ENCODE measurements at regions not wholly inside any gene's neighbourhood (a gene's known extent, or its start where the extent isn't known, plus 50 kb on each side); places are given as distances from the start of the nearest gene placed in this dataset.
"Not testable (repeated sequence)": the region's sequence is repeated elsewhere in the genome, so short reads cannot be mapped to it uniquely, and the experiment has no call there.

DNA sequence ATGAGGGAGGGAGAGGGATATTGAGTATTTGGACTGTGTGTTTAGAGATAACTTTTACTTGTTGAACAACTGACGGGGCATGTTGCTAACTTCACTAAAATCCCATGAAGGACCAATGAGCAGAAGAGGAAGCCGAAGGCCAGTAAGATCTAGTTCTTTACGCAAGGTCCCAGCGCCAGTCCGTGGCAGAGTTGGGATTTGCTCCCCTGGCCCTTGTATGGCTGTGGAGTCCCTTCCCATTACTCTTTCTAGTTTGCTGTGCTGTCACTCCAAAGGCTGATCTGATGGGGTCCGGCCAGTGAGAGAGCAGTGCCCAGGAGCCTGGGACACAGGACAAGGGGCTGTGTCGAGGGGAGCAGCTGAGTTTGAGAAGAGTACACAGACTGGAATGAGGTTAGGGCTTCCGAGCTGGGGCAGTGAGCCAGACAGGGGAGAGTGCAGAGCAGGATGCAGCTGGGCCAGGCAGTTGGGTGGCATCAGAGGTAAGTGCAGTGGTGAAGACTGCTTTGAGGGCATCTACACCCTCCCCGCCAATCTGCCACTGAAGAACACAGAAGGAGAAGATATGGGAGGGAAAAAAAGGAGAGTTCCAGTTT is 692.9 kb upstream of the HS6ST1 start:
- no peak for DNase-seq (ENCODE audit: low read depth)

- DNase-seq (ENCODE audit: low read depth): no peak
These were observed 695.8 kb upstream of the HS6ST1 start for GRCh38 chr2:129014432-129014831.

GRCh38 chr2:129015397-129016285 is 697.0 kb upstream of the HS6ST1 start:
- DNase-seq (ENCODE audit: low read depth): no peak

DNA sequence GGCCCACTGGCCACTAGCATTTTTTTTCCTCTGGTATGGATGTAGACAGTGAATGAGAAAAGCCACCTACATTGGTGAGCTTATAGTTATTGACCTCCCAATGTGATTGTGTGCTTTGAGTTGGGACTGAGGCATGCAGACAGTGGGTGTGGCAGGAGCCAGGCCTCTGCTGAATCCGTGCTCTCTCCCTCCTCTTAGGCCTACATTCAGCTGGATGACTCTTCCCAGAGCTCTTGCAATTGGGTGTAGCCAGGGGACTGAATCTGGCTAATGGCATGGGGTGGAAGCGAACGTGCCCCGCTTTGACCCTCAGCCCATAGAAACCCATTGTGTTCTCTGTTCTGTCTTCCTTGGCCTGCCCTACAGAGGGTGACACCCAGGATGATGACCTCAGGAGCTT is 698.3 kb upstream of the HS6ST1 start:
- DNase-seq (ENCODE audit: low read depth): no peak

GRCh38 chr2:129024796-129025195 is 706.1 kb upstream of the HS6ST1 start:
- DNase-seq (ENCODE audit: low read depth): no peak

DNA sequence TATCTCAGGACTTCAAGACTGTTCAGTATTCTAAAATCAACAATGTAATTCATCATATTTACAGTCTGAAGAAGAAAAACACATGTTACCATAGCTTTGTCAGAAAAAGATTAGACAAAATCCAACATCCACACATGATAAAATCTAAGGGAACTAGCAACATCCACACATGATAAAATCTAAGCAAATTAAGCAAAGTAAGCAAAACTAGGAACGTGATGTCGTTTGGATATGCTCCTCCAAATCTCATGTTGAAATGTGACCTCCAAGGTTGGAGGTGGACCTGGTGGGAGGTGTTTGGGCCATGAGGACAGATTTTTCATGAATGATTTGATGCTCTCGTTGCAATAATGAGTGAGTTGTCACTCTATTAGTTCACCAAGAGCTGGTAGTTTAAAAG is 717.3 kb upstream of the HS6ST1 start:
- no peak for DNase-seq (ENCODE audit: low read depth)

- DNase-seq (ENCODE audit: low read depth): not testable (repeated sequence)
These were observed 725.0 kb upstream of the HS6ST1 start for GRCh38 chr2:129043677-129044076.

DNA sequence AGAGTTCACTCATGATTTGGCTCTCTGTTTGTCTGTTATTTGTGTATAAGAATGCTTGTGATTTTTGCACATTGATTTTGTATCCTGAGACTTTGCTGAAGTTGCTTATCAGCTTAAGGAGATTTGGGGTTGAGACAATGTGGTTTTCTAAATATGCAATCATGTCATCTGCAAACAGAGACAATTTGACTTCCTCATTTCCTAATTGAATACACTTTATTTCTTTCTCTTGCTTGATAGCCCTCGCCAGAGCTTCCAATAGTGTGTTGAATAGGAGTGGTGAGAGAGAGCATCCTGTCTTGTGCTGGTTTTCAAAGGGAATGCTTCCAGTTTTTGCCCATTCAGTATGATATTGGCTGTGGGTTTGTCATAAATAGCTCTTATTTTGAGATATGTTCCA is 727.8 kb upstream of the HS6ST1 start:
- DNase-seq (ENCODE audit: low read depth): not testable (repeated sequence)

DNA sequence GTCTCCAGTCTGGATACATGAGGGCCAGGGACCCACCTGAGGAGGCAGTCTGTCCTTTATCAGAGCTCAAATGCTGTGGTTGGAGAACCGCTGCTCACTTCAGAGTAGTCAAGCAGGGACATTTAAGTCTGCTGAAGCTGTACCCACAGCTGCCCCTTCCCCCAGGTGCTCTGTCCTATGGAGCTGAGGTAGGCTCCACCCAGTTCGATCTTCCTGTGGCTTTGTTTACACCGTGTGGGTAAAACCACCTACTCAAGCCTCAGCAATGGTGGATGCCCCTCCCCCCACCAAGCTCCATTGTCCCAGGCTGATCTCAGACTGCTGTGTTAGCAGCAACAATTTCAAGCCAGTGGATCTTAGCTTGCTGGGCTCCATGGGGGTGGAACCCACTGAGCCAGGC is 731.4 kb upstream of the HS6ST1 start:
- DNase-seq (ENCODE audit: low read depth): no peak

DNA sequence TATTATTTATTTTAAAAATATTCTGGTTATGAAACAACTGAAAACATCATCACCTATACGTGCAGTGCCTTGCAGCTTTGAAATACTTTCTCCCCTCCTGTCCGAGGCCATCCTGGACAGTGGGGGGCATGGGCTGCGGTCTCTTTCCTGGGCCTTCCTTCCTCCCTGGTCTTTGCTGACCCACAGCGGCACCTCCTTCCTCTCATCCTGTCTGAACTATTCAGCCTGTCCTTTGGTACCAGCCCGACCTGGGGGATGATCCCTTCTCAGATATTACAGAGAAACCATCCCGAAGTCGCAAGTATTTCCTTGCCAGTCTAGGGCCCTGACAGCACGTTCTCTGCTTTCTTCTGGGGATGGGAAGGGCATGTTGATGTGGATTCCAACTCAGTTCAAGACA is 736.6 kb upstream of the HS6ST1 start:
- DNase-seq (ENCODE audit: low read depth): no peak

GRCh38 chr2:129055824-129056223 is 737.2 kb upstream of the HS6ST1 start:
- DNase-seq (ENCODE audit: low read depth): no peak

- no peak for DNase-seq (ENCODE audit: low read depth)
These were observed 737.8 kb upstream of the HS6ST1 start for GRCh38 chr2:129056309-129056958.

DNA sequence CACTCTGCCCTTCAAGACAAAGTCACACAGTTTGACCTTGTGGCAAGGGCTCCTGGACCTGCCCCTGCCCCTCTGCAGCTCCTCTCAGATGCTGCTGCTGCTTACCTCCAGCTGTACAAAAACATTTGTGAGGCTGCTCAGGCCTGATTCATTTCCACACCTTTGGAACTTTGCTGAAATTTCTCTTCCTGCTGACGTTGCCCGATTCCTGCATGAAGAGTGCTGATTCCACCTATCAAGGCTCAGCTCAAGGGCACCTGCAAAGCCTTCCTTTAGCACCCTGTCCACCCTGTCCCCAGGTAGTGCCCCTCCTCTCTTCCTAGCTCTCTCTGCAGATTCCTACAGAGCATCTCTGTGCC is 738.3 kb upstream of the HS6ST1 start:
- DNase-seq (ENCODE audit: low read depth): no peak

GRCh38 chr2:129058981-129059380 is 740.3 kb upstream of the HS6ST1 start:
- no peak for DNase-seq (ENCODE audit: low read depth)

DNA sequence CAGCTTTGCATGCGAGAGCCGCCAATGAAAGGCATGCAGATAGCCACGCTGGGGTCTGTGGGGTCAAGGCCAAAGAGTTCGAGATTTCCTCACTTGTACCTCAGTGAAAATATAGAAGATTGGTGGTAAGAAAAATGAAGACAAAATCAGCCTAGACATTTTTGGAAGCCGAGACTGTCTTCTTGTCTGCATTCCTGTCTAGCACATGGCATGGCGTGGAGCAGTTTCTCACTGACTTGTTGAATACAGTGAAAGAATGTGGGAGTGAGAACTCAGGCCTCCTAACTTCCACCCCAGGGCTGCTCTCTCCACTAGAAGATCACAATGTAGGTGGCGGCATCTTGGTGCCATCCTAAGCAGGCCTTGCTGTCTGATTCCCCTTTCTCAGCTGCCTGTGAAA is 740.8 kb upstream of the HS6ST1 start:
- DNase-seq (ENCODE audit: low read depth): no peak

- peak; percentile 5 for DNase-seq (ENCODE audit: low read depth)
These were observed 742.6 kb upstream of the HS6ST1 start for GRCh38 chr2:129061069-129061768.

GRCh38 chr2:129061769-129062121 is 743.1 kb upstream of the HS6ST1 start:
- no peak for DNase-seq (ENCODE audit: low read depth)

DNA sequence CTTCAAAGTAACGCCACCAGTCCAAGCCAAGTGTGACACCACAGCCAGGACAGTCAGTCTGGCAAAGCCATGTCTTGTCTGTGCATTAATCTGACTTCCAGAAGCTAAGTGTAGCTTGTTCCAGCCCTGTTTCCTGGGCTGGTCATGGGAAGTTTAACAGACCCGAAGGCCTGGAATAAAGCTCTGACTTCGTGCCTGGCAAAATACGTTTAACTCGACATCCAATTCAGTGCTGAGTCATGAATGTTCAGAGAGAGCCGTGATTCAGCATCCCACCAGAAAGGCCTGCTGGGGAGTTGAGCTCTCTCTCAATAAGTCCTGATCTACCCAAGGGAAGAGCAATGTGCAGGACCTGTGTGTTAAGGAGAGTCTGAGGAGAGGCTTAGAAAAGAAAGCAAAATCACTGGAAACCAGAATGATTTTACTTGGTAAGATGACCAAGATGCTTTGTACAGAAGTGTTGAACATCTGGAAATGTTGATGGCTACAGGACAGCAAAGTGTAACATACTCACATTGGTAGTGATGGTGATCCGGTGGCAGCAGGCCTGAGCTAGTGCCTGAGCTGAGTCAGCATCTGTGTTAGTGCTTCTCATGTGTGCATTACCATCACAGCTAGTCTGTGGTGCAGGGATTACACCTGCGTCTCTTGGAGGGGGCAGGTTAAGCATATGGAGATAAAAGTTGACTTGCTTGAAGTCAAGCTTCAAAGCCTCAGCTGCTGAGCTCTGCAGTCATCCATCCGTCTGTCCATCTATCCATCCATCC is 743.7 kb upstream of the HS6ST1 start:
- DNase-seq (ENCODE audit: low read depth): no peak

GRCh38 chr2:129067070-129067469 is 748.4 kb upstream of the HS6ST1 start:
- DNase-seq (ENCODE audit: low read depth): no peak

GRCh38 chr2:129067953-129068352 is 749.3 kb upstream of the HS6ST1 start:
- no peak for DNase-seq (ENCODE audit: low read depth)

DNA sequence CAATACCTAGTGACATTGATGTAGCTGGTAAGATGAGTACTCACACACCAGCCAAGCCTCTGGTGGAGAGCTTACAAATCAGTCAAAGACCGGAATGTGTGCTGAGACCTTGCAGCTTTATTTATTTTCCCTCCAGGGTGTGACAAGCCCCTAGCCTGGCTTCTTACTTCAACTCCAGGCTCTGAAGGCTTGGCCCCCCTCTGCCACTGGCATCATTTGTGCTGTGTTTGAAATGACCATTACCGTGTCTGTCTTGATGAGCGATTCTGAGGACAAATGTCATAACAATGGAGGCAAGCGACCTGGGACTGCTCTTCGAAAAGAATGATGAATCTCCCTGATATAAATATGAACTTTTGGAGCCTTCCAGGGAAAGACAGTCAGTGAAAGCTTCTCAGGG is 749.9 kb upstream of the HS6ST1 start:
- no peak for DNase-seq (ENCODE audit: low read depth)
